ENCODE measurements at regions not wholly inside any gene's neighbourhood (a gene's known extent, or its start where the extent isn't known, plus 50 kb on each side); places are given as distances from the start of the nearest gene placed in this dataset.

DNA sequence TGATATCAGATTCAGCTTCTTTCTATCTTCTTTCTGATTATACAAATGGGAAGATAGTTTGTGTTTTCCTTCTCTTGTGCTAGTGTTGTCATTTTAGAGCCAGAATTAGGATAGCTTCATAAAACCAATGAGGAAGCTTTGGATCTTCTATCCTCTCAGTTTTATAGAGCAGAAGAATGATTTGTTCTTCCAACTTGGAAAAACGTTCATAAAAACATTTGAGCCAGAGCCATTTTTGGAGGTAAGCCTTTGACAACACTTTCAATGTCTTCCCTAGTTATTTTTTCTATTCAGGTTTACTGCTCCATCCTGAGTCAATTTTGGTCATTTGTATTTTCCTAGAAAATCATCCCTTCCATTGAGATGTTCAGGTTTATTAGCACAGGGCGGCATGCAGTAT, 91.2 kb upstream of the MYOCD start:
- H3K9me1 ChIP-seq (ENCODE audit: control insufficient read depth, extremely low read depth, insufficient read depth, low read length) = no peaks in the 10 kb centered on the region
- no peaks in the 10 kb centered on the region for H3K79me2 ChIP-seq (ENCODE audit: control insufficient read depth, insufficient read depth, low read length)
- dilution Hi-C loops (cut with MboI; ENCODE audit: extremely low pct_ligation_motif_present, low sequenced_read_pairs) = no loop called here
- DNase-seq (ENCODE audit: low read depth, low spot score) (no peak), FAIRE-seq (no peak)
- H3K4me3 ChIP-seq (ENCODE audit: control insufficient read depth in 2 of 3, extremely low read depth in 1 of 3, insufficient read depth in 2 of 3, low read depth in 1 of 3, low read length in 3 of 3) = no peak overlapping the region
- no peaks in the 10 kb centered on the region for H3K4me1 ChIP-seq (ENCODE audit: control insufficient read depth, extremely low read depth, insufficient read depth, low read length)
- H3K27ac ChIP-seq (ENCODE audit: control insufficient read depth, insufficient read depth, low read length) = no peak overlapping the region
- H3K27me3 ChIP-seq (ENCODE audit: control insufficient read depth, extremely low read depth, insufficient read depth, low read length) = no peaks in the 10 kb centered on the region
- H4K20me1 ChIP-seq (ENCODE audit: control insufficient read depth, extremely low read depth, insufficient read depth, low read length) = no peaks in the 10 kb centered on the region
- no peak overlapping the region for H3K9ac ChIP-seq (ENCODE audit: control insufficient read depth, extremely low read depth, insufficient read depth, low read length)
- H3K9me3 ChIP-seq (ENCODE audit: control insufficient read depth, low read depth, low read length) = no peaks in the 10 kb centered on the region
- no peak overlapping the region for H3K4me2 ChIP-seq (ENCODE audit: control insufficient read depth, extremely low read depth, insufficient read depth, low read depth, low read length)
- H3K36me3 ChIP-seq (ENCODE audit: control insufficient read depth in 2 of 2, extremely low read depth in 1 of 2, insufficient read depth in 2 of 2, low read length in 2 of 2) = no peaks in the 10 kb centered on the region
- TF ChIP-seq EZH2 (IDR thresholded peaks at IDR 0.05; ENCODE audit: low read length) = no peak
- TF ChIP-seq, protein P1, sequence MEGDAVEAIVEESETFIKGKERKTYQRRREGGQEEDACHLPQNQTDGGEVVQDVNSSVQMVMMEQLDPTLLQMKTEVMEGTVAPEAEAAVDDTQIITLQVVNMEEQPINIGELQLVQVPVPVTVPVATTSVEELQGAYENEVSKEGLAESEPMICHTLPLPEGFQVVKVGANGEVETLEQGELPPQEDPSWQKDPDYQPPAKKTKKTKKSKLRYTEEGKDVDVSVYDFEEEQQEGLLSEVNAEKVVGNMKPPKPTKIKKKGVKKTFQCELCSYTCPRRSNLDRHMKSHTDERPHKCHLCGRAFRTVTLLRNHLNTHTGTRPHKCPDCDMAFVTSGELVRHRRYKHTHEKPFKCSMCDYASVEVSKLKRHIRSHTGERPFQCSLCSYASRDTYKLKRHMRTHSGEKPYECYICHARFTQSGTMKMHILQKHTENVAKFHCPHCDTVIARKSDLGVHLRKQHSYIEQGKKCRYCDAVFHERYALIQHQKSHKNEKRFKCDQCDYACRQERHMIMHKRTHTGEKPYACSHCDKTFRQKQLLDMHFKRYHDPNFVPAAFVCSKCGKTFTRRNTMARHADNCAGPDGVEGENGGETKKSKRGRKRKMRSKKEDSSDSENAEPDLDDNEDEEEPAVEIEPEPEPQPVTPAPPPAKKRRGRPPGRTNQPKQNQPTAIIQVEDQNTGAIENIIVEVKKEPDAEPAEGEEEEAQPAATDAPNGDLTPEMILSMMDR (optimal IDR thresholded peaks at IDR 0.05 in 1 of 3, IDR thresholded peaks at IDR 0.05 in 1 of 3, conservative IDR thresholded peaks at IDR 0.05 in 1 of 3; ENCODE audit: extremely low read depth in 1 of 3, insufficient read depth in 2 of 3, low read length in 3 of 3) = no peak
- no peak overlapping the region for H2AFZ ChIP-seq (ENCODE audit: control insufficient read depth, low read length)

GRCh38 chr17:12575641-12576040, 90.0 kb upstream of the MYOCD start:
- Histone ChIP-seq H3K36me3 (ENCODE audit: control insufficient read depth in 2 of 2, extremely low read depth in 1 of 2, insufficient read depth in 2 of 2, low read length in 2 of 2) (no peaks in the 10 kb centered on the region), H3K4me2 (ENCODE audit: control insufficient read depth, extremely low read depth, insufficient read depth, low read depth, low read length) (no peak overlapping the region), H3K27me3 (ENCODE audit: control insufficient read depth, extremely low read depth, insufficient read depth, low read length) (no peaks in the 10 kb centered on the region), H2AFZ (ENCODE audit: control insufficient read depth, low read length) (no peak overlapping the region), H3K4me3 (ENCODE audit: control insufficient read depth in 2 of 3, extremely low read depth in 1 of 3, insufficient read depth in 2 of 3, low read depth in 1 of 3, low read length in 3 of 3) (no peak overlapping the region), H3K27ac (ENCODE audit: control insufficient read depth, insufficient read depth, low read length) (no peak overlapping the region), H3K4me1 (ENCODE audit: control insufficient read depth, extremely low read depth, insufficient read depth, low read length) (no peaks in the 10 kb centered on the region), H3K79me2 (ENCODE audit: control insufficient read depth, insufficient read depth, low read length) (no peaks in the 10 kb centered on the region), H4K20me1 (ENCODE audit: control insufficient read depth, extremely low read depth, insufficient read depth, low read length) (no peaks in the 10 kb centered on the region), H3K9me1 (ENCODE audit: control insufficient read depth, extremely low read depth, insufficient read depth, low read length) (no peaks in the 10 kb centered on the region), H3K9me3 (ENCODE audit: control insufficient read depth, low read depth, low read length) (no peaks in the 10 kb centered on the region), H3K9ac (ENCODE audit: control insufficient read depth, extremely low read depth, insufficient read depth, low read length) (no peak overlapping the region)
- DNase-seq (ENCODE audit: low read depth, low spot score) (no peak), FAIRE-seq (no peak)
- dilution Hi-C loops (cut with MboI; ENCODE audit: extremely low pct_ligation_motif_present, low sequenced_read_pairs) = no loop called here
- TF ChIP-seq, protein P1 (optimal IDR thresholded peaks at IDR 0.05 in 1 of 3, IDR thresholded peaks at IDR 0.05 in 1 of 3, conservative IDR thresholded peaks at IDR 0.05 in 1 of 3; ENCODE audit: extremely low read depth in 1 of 3, insufficient read depth in 2 of 3, low read length in 3 of 3) = no peak
- no peak for TF ChIP-seq EZH2 (IDR thresholded peaks at IDR 0.05; ENCODE audit: low read length)
